IMR-90 (cell line): ENCODE measurements at regions not wholly inside any gene's neighbourhood (a gene's known extent, or its start where the extent isn't known, plus 50 kb on each side); places are given as distances from the start of the nearest gene placed in this dataset.

Experiments
- ATAC-seq: fragments of 200-7000 bp; cut with Tn5 transposase; 2 replicates; pipeline ENCODE4 v1.9.1; 2020; ENCODE audit warnings: low read depth, mild to moderate bottlenecking, moderate library complexity
- BruUV-seq: library from RNA; stranded (reverse); fragments of 400-500 nt; replicated peaks from 2 replicates; lab custom pipeline; 2021; lab: Mats Ljungman, UMichigan
- CTCF ChIA-PET: fragments of 300-600 bp; formaldehyde crosslinking; extraction: SDS; loops from one replicate; lab custom pipeline; 2021; ENCODE audit warnings: antibody characterized with exemption; lab: Yijun Ruan, JAX
- POLR2A ChIA-PET: fragments of 300-600 bp; sonication (Branson Sonifier 250); formaldehyde crosslinking; loops from one replicate; lab custom pipeline; 2022; ENCODE audit warnings: antibody characterized with exemption; ENCODE audit not compliant: unreplicated experiment; lab: Charles Lee
- DNase-seq: peaks from one replicate; pipeline ENCODE4 v3.0.0; 2013
- H2AFZ ChIP-seq: replicated peaks from 2 replicates; pipeline ENCODE3; 2013; ENCODE audit warnings: low read length, mild to moderate bottlenecking; ENCODE audit not compliant: poor library complexity
- H2AK5ac ChIP-seq: 2 replicates; pipeline ENCODE4 v1.6.1; 2013; ENCODE audit warnings: low read depth, low read length, inconsistent platforms
- H2AK9ac ChIP-seq: replicated peaks from 2 replicates; pipeline ENCODE3; 2013; ENCODE audit warnings: mild to moderate bottlenecking, low read depth, low read length, moderate library complexity; ENCODE audit not compliant: poor library complexity
- H2BK120ac ChIP-seq: 2 replicates; pipeline ENCODE4 v1.6.1; 2013; ENCODE audit warnings: low read depth, low read length, inconsistent platforms
- H2BK15ac ChIP-seq: 3 replicates; pipeline ENCODE4 v1.6.1; 2013; ENCODE audit warnings: low read depth, low read length, inconsistent platforms
- H2BK20ac ChIP-seq: 2 replicates; pipeline ENCODE4 v1.6.1; 2013; ENCODE audit warnings: low read depth, mild to moderate bottlenecking, inconsistent platforms, low read length, moderate library complexity
- H2BK5ac ChIP-seq: 2 replicates; pipeline ENCODE4 v1.6.1; 2013; ENCODE audit warnings: mild to moderate bottlenecking, low read depth, low read length, inconsistent platforms; ENCODE audit not compliant: poor library complexity, severe bottlenecking
- H3K14ac ChIP-seq: replicated peaks from 2 replicates; pipeline ENCODE4 v1.6.1; 2013; ENCODE audit warnings: low read depth, low read length, inconsistent platforms
- H3K18ac ChIP-seq: 2 replicates; pipeline ENCODE4 v1.6.1; 2013; ENCODE audit warnings: low read depth, low read length, control low read depth
- H3K23ac ChIP-seq: 2 replicates; pipeline ENCODE4 v1.6.1; 2013; ENCODE audit warnings: low read depth, low read length, inconsistent platforms
- H3K27ac ChIP-seq: 2 replicates; pipeline ENCODE4 v1.5.1; 2013; ENCODE audit warnings: mild to moderate bottlenecking, control low read depth, low read length; ENCODE audit not compliant: insufficient read depth
- H3K27me3 ChIP-seq: 2 replicates; pipeline ENCODE4 v1.6.1; 2013; ENCODE audit warnings: low read length; ENCODE audit not compliant: control insufficient read depth, insufficient read depth
- H3K36me3 ChIP-seq: 2 replicates; pipeline ENCODE4 v1.6.1; 2013; ENCODE audit warnings: low read length, mixed read lengths; ENCODE audit not compliant: control insufficient read depth, insufficient read depth
- H3K4ac ChIP-seq: 2 replicates; pipeline ENCODE4 v1.6.1; 2013; ENCODE audit warnings: low read depth, low read length, inconsistent platforms
- H3K4me1 ChIP-seq: 2 replicates; pipeline ENCODE4 v1.6.1; 2013; ENCODE audit warnings: low read length, mixed read lengths; ENCODE audit not compliant: control insufficient read depth, insufficient read depth
- H3K4me2 ChIP-seq: 2 replicates; pipeline ENCODE4 v1.6.1; 2013; ENCODE audit warnings: low read depth, mild to moderate bottlenecking, control low read depth, low read length, moderate library complexity
- H3K4me3 ChIP-seq: 2 replicates; pipeline ENCODE4 v1.5.1; 2013; ENCODE audit warnings: low read depth, mild to moderate bottlenecking, control low read depth, low read length, moderate library complexity; ENCODE audit not compliant: insufficient read depth
- H3K56ac ChIP-seq: 2 replicates; pipeline ENCODE4 v1.6.1; 2013; ENCODE audit warnings: low read length, inconsistent platforms; ENCODE audit not compliant: insufficient read depth; ENCODE audit errors: extremely low read depth
- H3K79me1 ChIP-seq, 2 experiments: 2 replicates each; pipeline ENCODE4 v1.6.1; 2013; ENCODE audit warnings: low read length in 2 of 2, inconsistent platforms in 1 of 2, low read depth in 1 of 2
- H3K9ac ChIP-seq: 2 replicates; pipeline ENCODE4 v1.6.1; 2013; ENCODE audit warnings: low read depth, low read length, control low read depth
- H3K9me1 ChIP-seq: 2 replicates; pipeline ENCODE4 v1.6.1; 2013; ENCODE audit warnings: low read length, inconsistent platforms; ENCODE audit not compliant: insufficient read depth
- H3K9me3 ChIP-seq: 2 replicates; pipeline ENCODE4 v1.6.1; 2013; ENCODE audit warnings: low read length; ENCODE audit not compliant: control insufficient read depth, insufficient read depth
- H4K20me1 ChIP-seq: 2 replicates; pipeline ENCODE4 v1.6.1; 2013; ENCODE audit warnings: low read length, inconsistent platforms; ENCODE audit not compliant: insufficient read depth
- H4K5ac ChIP-seq: 2 replicates; pipeline ENCODE4 v1.6.1; 2013; ENCODE audit warnings: mild to moderate bottlenecking, low read depth, low read length, control low read depth
- H4K8ac ChIP-seq, 2 experiments: 2 replicates each; pipeline ENCODE4 v1.6.1; 2013; ENCODE audit warnings: low read depth in 2 of 2, low read length in 2 of 2, control low read depth in 1 of 2, inconsistent platforms in 1 of 2
- H4K91ac ChIP-seq: 2 replicates; pipeline ENCODE4 v1.6.1; 2013; ENCODE audit warnings: low read depth, low read length, inconsistent platforms; ENCODE audit not compliant: insufficient read depth
- CEBPB ChIP-seq: IDR thresholded peaks from 2 replicates; pipeline ENCODE4 v1.6.1; 2012; ENCODE audit warnings: low read depth, low read length, improper control_type of control experiment
- FOS ChIP-seq: fragments of 150-350 bp; IDR thresholded peaks from 2 replicates; pipeline ENCODE4 v1.6.1; 2016; ENCODE audit warnings: low read depth, low read length
- MAFK ChIP-seq: IDR thresholded peaks from 2 replicates; pipeline ENCODE4 v1.6.1; 2012; ENCODE audit warnings: low read depth, low read length, improper control_type of control experiment
- MAZ ChIP-seq: IDR thresholded peaks from 2 replicates; pipeline ENCODE4 v1.6.1; 2012; ENCODE audit warnings: low read depth, mild to moderate bottlenecking, low read length, improper control_type of control experiment, moderate library complexity, borderline replicate concordance
- MXI1 ChIP-seq: IDR thresholded peaks from 2 replicates; pipeline ENCODE4 v1.6.1; 2012; ENCODE audit warnings: low read depth, mild to moderate bottlenecking, low read length, moderate library complexity, borderline replicate concordance
- NFE2L2 ChIP-seq: fragments of 150-350 bp; IDR thresholded peaks from 2 replicates; pipeline ENCODE4 v1.6.1; 2016; ENCODE audit warnings: low read depth, mild to moderate bottlenecking, low read length
- SMC3 ChIP-seq: fragments of 150-350 bp; IDR thresholded peaks from 2 replicates; pipeline ENCODE4 v1.6.1; 2016; ENCODE audit warnings: low read depth, mild to moderate bottlenecking, antibody characterized with exemption, low read length, moderate library complexity
- USF2 ChIP-seq: fragments of 150-350 bp; IDR thresholded peaks from 2 replicates; pipeline ENCODE4 v1.6.1; 2017; ENCODE audit warnings: mild to moderate bottlenecking, antibody characterized with exemption, low read length, low read depth
- WGBS, 2 experiments: methylation state at CpG; one replicate each; pipeline versions ENCODE4 v1.1.5 to v1.1.7; 2013; ENCODE audit warnings: missing lambda C conversion rate in 2 of 2; ENCODE audit not compliant: insufficient read length in 1 of 2; ENCODE audit errors: extremely low coverage in 2 of 2; 5-methylcytosine and 5-hydroxymethylcytosine counted together
- dilution Hi-C: fragments of 300-500 bp; cut with HindIII; formaldehyde crosslinking; loops from one replicate; pipeline ENCODE4 v1.14.3; 2018; ENCODE audit warnings: low sequenced_read_pairs; ENCODE audit not compliant: unreplicated experiment
- in situ Hi-C: fragments of 300-500 bp; cut with MboI; formaldehyde crosslinking; loops from 3 replicates; pipeline ENCODE4 v1.14.3; 2019; ENCODE audit warnings: low sequenced_read_pairs, inconsistent platforms, mixed read lengths
- intact Hi-C: fragments of 100-400 bp; cut with micrococcal nuclease; formaldehyde crosslinking; loops from 2 replicates; pipeline ENCODE4 v1.10.0; 2022

GRCh38 chr2:59237311-59237710 lies 996.2 kb upstream of the FANCL start:
- Histone ChIP-seq H3K4ac (no peak overlapping the region), H3K4me2 (no peak overlapping the region), H4K5ac (no peak overlapping the region), H3K9ac (no peak overlapping the region), H2BK15ac (no peak overlapping the region), H3K9me1 (no peaks in the 10 kb centered on the region), H4K8ac (no peak overlapping the region), H3K18ac (no peak overlapping the region), H3K79me1 (no peaks in the 10 kb centered on the region), H2AK9ac (no peak overlapping the region), H3K9me3 (no peaks in the 10 kb centered on the region), H2AFZ (no peak overlapping the region), H3K56ac (no peak overlapping the region), H3K14ac (no peak overlapping the region), H4K20me1 (no peaks in the 10 kb centered on the region), H3K36me3 (no peaks in the 10 kb centered on the region), H4K91ac (no peak overlapping the region), H2BK5ac (no peak overlapping the region), H3K27ac (no peak overlapping the region), H3K23ac (no peak overlapping the region), H3K4me1 (no peaks in the 10 kb centered on the region), H3K4me3 (no peak overlapping the region), H2AK5ac (no peak overlapping the region), H2BK20ac (no peak overlapping the region), H3K27me3 (no peaks in the 10 kb centered on the region), H2BK120ac (no peak overlapping the region)
- no TSS peak for BruUV-seq
- TF ChIP-seq SMC3 (no peak), CEBPB (no peak), NFE2L2 (no peak), MXI1 (no peak), MAZ (no peak), FOS (no peak), MAFK (no peak), USF2 (no peak)
- dilution Hi-C loops (no loop called here), intact Hi-C loops (no loop called here), in situ Hi-C loops (no loop called here)
- CTCF ChIA-PET: interaction anchor here (0.7 kb wide), 1 partner anchor 637 kb away, joined by 3 read pairs; no protein-coding TSS in a partner anchor
- POLR2A ChIA-PET: no interaction called here
- no peak for ATAC-seq
- no peak for DNase-seq
- WGBS, 2 experiments: no CpG with 5 or more reads among the region's 2 CpGs
